Uterus (tissue), 2 donors: ENCODE measurements at regions not wholly inside any gene's neighbourhood (a gene's known extent, or its start where the extent isn't known, plus 50 kb on each side); places are given as distances from the start of the nearest gene placed in this dataset.

Experiments used
- CTCF ChIP-seq, 4 experiments: fragments of 200-600 bp in 2 of 4; fragments of 450-650 bp in 2 of 4; sonication (generic) in 2 of 4; IDR thresholded peaks; one replicate each; pipeline ENCODE4 v1.5.1; 2016 to 2019; ENCODE audit warnings: antibody characterized with exemption in 4 of 4, mild to moderate bottlenecking in 2 of 4, moderate library complexity in 1 of 4
- POLR2A ChIP-seq, 2 donors: fragments of 450-650 bp; IDR thresholded peaks; one replicate each; pipeline ENCODE4 v1.6.1; 2016; ENCODE audit warnings: antibody characterized with exemption in 2 of 2, mild to moderate bottlenecking in 1 of 2, moderate library complexity in 1 of 2

GRCh38 chr6:14453712-14454472 is 336.3 kb downstream of the CD83 start:
- TF ChIP-seq POLR2A (IDR thresholded peaks at IDR 0.05), result no peak
- no peak for TF ChIP-seq CTCF (IDR thresholded peaks at IDR 0.05)
